Esophagus squamous epithelium (tissue), 5 donors: ENCODE measurements at regions not wholly inside any gene's neighbourhood (a gene's known extent, or its start where the extent isn't known, plus 50 kb on each side); places are given as distances from the start of the nearest gene placed in this dataset.

Experiments
- DNase-seq: peaks from one replicate; lab custom pipeline; 2025; lab: John Stamatoyannopoulos, UW
- H3K27ac ChIP-seq, 4 donors: fragments of 200-600 bp; sonication (generic); one replicate each; pipeline ENCODE4 v1.5.1; 2016 to 2019; ENCODE audit warnings: mild to moderate bottlenecking in 1 of 4
- H3K27me3 ChIP-seq, 4 donors: fragments of 200-600 bp; sonication (generic); 1 replicate in 3 of 4; 2 replicates in 1 of 4; pipeline versions ENCODE4 v1.5.1 to v1.6.0; 2017 to 2021; ENCODE audit warnings: antibody characterized with exemption in 1 of 4
- H3K36me3 ChIP-seq, 3 donors: fragments of 200-600 bp; sonication (generic); one replicate each; pipeline ENCODE4 v1.5.1; 2016 to 2019
- H3K4me1 ChIP-seq, 3 donors: fragments of 200-600 bp; sonication (generic); one replicate each; pipeline ENCODE4 v1.5.1; 2017 to 2019
- H3K4me3 ChIP-seq, 4 donors: fragments of 200-600 bp; sonication (generic); 1 replicate in 3 of 4; 2 replicates in 1 of 4; pipeline ENCODE4 v1.5.1; 2016 to 2019; ENCODE audit warnings: mild to moderate bottlenecking in 2 of 4, moderate library complexity in 1 of 4
- H3K9me3 ChIP-seq, 3 donors: fragments of 200-600 bp; sonication (generic); one replicate each; pipeline ENCODE4 v1.5.1; 2016 to 2019
- CTCF ChIP-seq, 6 experiments: fragments of 450-650 bp in 4 of 6; fragments of 200-600 bp in 2 of 6; sonication (generic) in 2 of 6; IDR thresholded peaks; one replicate each; pipeline ENCODE4 v1.5.1; 2016 to 2019; ENCODE audit warnings: antibody characterized with exemption in 6 of 6, mild to moderate bottlenecking in 4 of 6, moderate library complexity in 4 of 6
- POLR2A ChIP-seq, 4 donors: fragments of 450-650 bp; IDR thresholded peaks; one replicate each; pipeline ENCODE4 v1.6.1; 2017; ENCODE audit warnings: antibody characterized with exemption in 4 of 4, mild to moderate bottlenecking in 4 of 4, moderate library complexity in 3 of 4
- WGBS, 2 donors: methylation state at CpG; one replicate each; pipeline ENCODE4 v1.1.5; 2018; 5-methylcytosine and 5-hydroxymethylcytosine counted together
- intact Hi-C: fragments of 100-400 bp; cut with DNase I; formaldehyde crosslinking; loops from one replicate; pipeline ENCODE4 v1.15.0; 2022
- donor health status: DM: yes; HTN: yes; CAD: no.

GRCh38 chr3:65081536-65081935 lies 393.7 kb upstream of the ADAMTS9 start:
- H3K27ac ChIP-seq = no peak overlapping the region
- H3K4me1 ChIP-seq = no peaks in the 10 kb centered on the region
- H3K4me3 ChIP-seq = no peak overlapping the region
- intact Hi-C loops = no loop called here
- no peaks in the 10 kb centered on the region for H3K36me3 ChIP-seq
- no peaks in the 10 kb centered on the region for H3K9me3 ChIP-seq
- whole genome bisulfite sequencing, 2 donors = 41 to 59% methylated on average over 2 of the region's 2 CpGs
- DNase-seq = no peak
- no peak for TF ChIP-seq CTCF (IDR thresholded peaks at IDR 0.05)
- no peak for TF ChIP-seq POLR2A (IDR thresholded peaks at IDR 0.05)
- H3K27me3 ChIP-seq = no peaks in the 10 kb centered on the region

- Histone ChIP-seq H3K9me3 (no peaks in the 10 kb centered on the region), H3K4me1 (no peaks in the 10 kb centered on the region), H3K27ac (no peak overlapping the region), H3K4me3 (no peak overlapping the region), H3K36me3 (no peaks in the 10 kb centered on the region), H3K27me3 (no peaks in the 10 kb centered on the region)
- no peak for DNase-seq
- TF ChIP-seq POLR2A (IDR thresholded peaks at IDR 0.05) (no peak), CTCF (IDR thresholded peaks at IDR 0.05) (no peak)
- WGBS, 2 donors = 75 to 77% methylated on average over 3 of the region's 3 CpGs
- intact Hi-C loops = no loop called here
Measured at GRCh38 chr3:65080432-65080831, 392.6 kb upstream of the ADAMTS9 start.

GRCh38 chr3:65079560-65079959 lies 391.8 kb upstream of the ADAMTS9 start:
- 82 to 84% methylated on average over 5 of the region's 5 CpGs for WGBS, 2 donors
- no peak for TF ChIP-seq CTCF (IDR thresholded peaks at IDR 0.05)
- TF ChIP-seq POLR2A (IDR thresholded peaks at IDR 0.05) = no peak
- intact Hi-C loops = no loop called here
- Histone ChIP-seq H3K4me1 (no peaks in the 10 kb centered on the region), H3K36me3 (no peaks in the 10 kb centered on the region), H3K4me3 (no peak overlapping the region), H3K9me3 (no peaks in the 10 kb centered on the region), H3K27ac (no peak overlapping the region), H3K27me3 (no peaks in the 10 kb centered on the region)
- no peak for DNase-seq

GRCh38 chr3:65078748-65079147 lies 390.9 kb upstream of the ADAMTS9 start:
- intact Hi-C loops = no loop called here
- DNase-seq = no peak
- no peaks in the 10 kb centered on the region for H3K36me3 ChIP-seq

GRCh38 chr3:65077124-65077523 lies 389.3 kb upstream of the ADAMTS9 start:
- intact Hi-C loops = no loop called here
- H3K27me3 ChIP-seq = no peaks in the 10 kb centered on the region
- 65 to 88% methylated on average over 2 of the region's 2 CpGs for WGBS, 2 donors
- no peaks in the 10 kb centered on the region for H3K4me1 ChIP-seq
- no peak for DNase-seq
- no peak overlapping the region for H3K4me3 ChIP-seq
- TF ChIP-seq CTCF (IDR thresholded peaks at IDR 0.05) (no peak), POLR2A (IDR thresholded peaks at IDR 0.05) (no peak)
- no peaks in the 10 kb centered on the region for H3K36me3 ChIP-seq
- H3K27ac ChIP-seq = no peak overlapping the region
- H3K9me3 ChIP-seq = no peaks in the 10 kb centered on the region

More at GRCh38 chr3:65078748-65079147, 390.9 kb upstream of the ADAMTS9 start:
- no peak for TF ChIP-seq CTCF (IDR thresholded peaks at IDR 0.05)
- H3K4me1 ChIP-seq = no peaks in the 10 kb centered on the region
- no peaks in the 10 kb centered on the region for H3K27me3 ChIP-seq
- no peak overlapping the region for H3K27ac ChIP-seq
- H3K4me3 ChIP-seq = no peak overlapping the region
- no peaks in the 10 kb centered on the region for H3K9me3 ChIP-seq
